Mesenchymal stem cell (in vitro differentiated cells and primary cell): ENCODE measurements at regions not wholly inside any gene's neighbourhood (a gene's known extent, or its start where the extent isn't known, plus 50 kb on each side); places are given as distances from the start of the nearest gene placed in this dataset.

Experiments
- DNase-seq: peaks from one replicate; pipeline ENCODE4 v3.0.0-alpha.2; 2013
- H2AFZ ChIP-seq: one replicate; pipeline ENCODE4 v1.6.1; 2013; ENCODE audit warnings: low read depth, mild to moderate bottlenecking, control low read depth, inconsistent platforms, low read length, moderate library complexity
- H2AK5ac ChIP-seq: 2 replicates; pipeline ENCODE4 v1.6.1; 2013; ENCODE audit warnings: low read length, moderate library complexity, mild to moderate bottlenecking, inconsistent platforms; ENCODE audit not compliant: severe bottlenecking
- H2BK120ac ChIP-seq: one replicate; pipeline ENCODE4 v1.6.1; 2013; ENCODE audit warnings: low read depth, mild to moderate bottlenecking, inconsistent platforms, low read length, moderate library complexity
- H2BK12ac ChIP-seq, 2 experiments: one replicate each; pipeline ENCODE4 v1.6.1; 2013; ENCODE audit warnings: inconsistent platforms in 2 of 2, low read length in 2 of 2, mild to moderate bottlenecking in 2 of 2, moderate library complexity in 2 of 2, control low read depth in 1 of 2
- H2BK15ac ChIP-seq: one replicate; pipeline ENCODE4 v1.6.1; 2013; ENCODE audit warnings: mild to moderate bottlenecking, low read depth, inconsistent platforms; ENCODE audit not compliant: poor library complexity, severe bottlenecking
- H2BK5ac ChIP-seq: 2 replicates; pipeline ENCODE4 v1.6.1; 2013; ENCODE audit warnings: low read depth, mild to moderate bottlenecking, low read length, control low read depth, inconsistent platforms; ENCODE audit not compliant: poor library complexity, severe bottlenecking
- H3K14ac ChIP-seq, 2 experiments: one replicate each; pipeline ENCODE4 v1.6.1; 2013; ENCODE audit warnings: inconsistent platforms in 2 of 2, low read length in 2 of 2, control low read depth in 1 of 2, mild to moderate bottlenecking in 1 of 2, moderate library complexity in 1 of 2
- H3K18ac ChIP-seq, 2 experiments: one replicate each; pipeline ENCODE4 v1.6.1; 2013; ENCODE audit warnings: inconsistent platforms in 2 of 2, low read length in 2 of 2, control low read depth in 1 of 2, low read depth in 1 of 2, mild to moderate bottlenecking in 1 of 2
- H3K23ac ChIP-seq, 2 experiments: one replicate each; pipeline ENCODE4 v1.6.1; 2013; ENCODE audit warnings: inconsistent platforms in 2 of 2, low read length in 2 of 2, mild to moderate bottlenecking in 2 of 2, moderate library complexity in 2 of 2, control low read depth in 1 of 2
- H3K27ac ChIP-seq: 2 replicates; pipeline ENCODE4 v1.5.1; 2013; ENCODE audit warnings: mild to moderate bottlenecking, moderate library complexity, low read length, control low read depth, inconsistent platforms; ENCODE audit not compliant: poor library complexity, severe bottlenecking
- H3K27me3 ChIP-seq, 2 experiments: 2 replicates each; pipeline versions ENCODE4 v1.6.1 to v1.7.0; 2013; ENCODE audit warnings: low read length in 2 of 2, mild to moderate bottlenecking in 2 of 2, moderate library complexity in 2 of 2, control low read depth in 1 of 2, inconsistent platforms in 1 of 2; ENCODE audit not compliant: control insufficient read depth in 1 of 2, insufficient read depth in 1 of 2
- H3K36me3 ChIP-seq, 2 experiments: 2 replicates each; pipeline versions ENCODE4 v1.6.1 to v1.7.0; 2013; ENCODE audit warnings: low read length in 2 of 2, control low read depth in 1 of 2, inconsistent platforms in 1 of 2, low read depth in 1 of 2, mild to moderate bottlenecking in 1 of 2; ENCODE audit not compliant: insufficient read depth in 2 of 2, control insufficient read depth in 1 of 2
- H3K4ac ChIP-seq, 2 experiments: one replicate each; pipeline ENCODE4 v1.6.1; 2013; ENCODE audit warnings: inconsistent platforms in 2 of 2, low read length in 2 of 2, mild to moderate bottlenecking in 2 of 2, moderate library complexity in 2 of 2, control low read depth in 1 of 2, low read depth in 1 of 2
- H3K4me1 ChIP-seq: 2 replicates; pipeline ENCODE4 v1.6.1; 2013; ENCODE audit warnings: low read depth, low read length, control low read depth; ENCODE audit not compliant: control insufficient read depth, insufficient read depth
- H3K4me2 ChIP-seq: 2 replicates; pipeline ENCODE4 v1.6.1; 2013; ENCODE audit warnings: low read length, mild to moderate bottlenecking, inconsistent platforms; ENCODE audit not compliant: poor library complexity, severe bottlenecking
- H3K4me3 ChIP-seq, 2 experiments: 2 replicates each; pipeline versions ENCODE4 v1.5.1 to v1.7.0; 2013; ENCODE audit warnings: low read length in 2 of 2, mild to moderate bottlenecking in 2 of 2, control low read depth in 1 of 2, low read depth in 1 of 2; ENCODE audit not compliant: insufficient read depth in 1 of 2
- H3K79me1 ChIP-seq: replicated peaks from 2 replicates; pipeline ENCODE4 v1.6.1; 2013; ENCODE audit warnings: mild to moderate bottlenecking, control low read depth, low read length, inconsistent platforms; ENCODE audit not compliant: poor library complexity, severe bottlenecking
- H3K9ac ChIP-seq: 2 replicates; pipeline ENCODE4 v1.7.0; 2013; ENCODE audit warnings: mild to moderate bottlenecking, low read length, moderate library complexity
- H3K9me3 ChIP-seq: 2 replicates; pipeline ENCODE4 v1.7.0; 2013; ENCODE audit warnings: mild to moderate bottlenecking, low read length; ENCODE audit not compliant: control insufficient read depth
- H4K8ac ChIP-seq: one replicate; pipeline ENCODE4 v1.6.1; 2013; ENCODE audit warnings: inconsistent platforms, mild to moderate bottlenecking, low read length, moderate library complexity
- H4K91ac ChIP-seq: one replicate; pipeline ENCODE4 v1.6.1; 2013; ENCODE audit warnings: mild to moderate bottlenecking, low read length, inconsistent platforms
- WGBS: methylation state at CpG from one replicate; pipeline ENCODE4 v1.1.7; 2013; ENCODE audit warnings: mixed read lengths; 5-methylcytosine and 5-hydroxymethylcytosine counted together

DNA sequence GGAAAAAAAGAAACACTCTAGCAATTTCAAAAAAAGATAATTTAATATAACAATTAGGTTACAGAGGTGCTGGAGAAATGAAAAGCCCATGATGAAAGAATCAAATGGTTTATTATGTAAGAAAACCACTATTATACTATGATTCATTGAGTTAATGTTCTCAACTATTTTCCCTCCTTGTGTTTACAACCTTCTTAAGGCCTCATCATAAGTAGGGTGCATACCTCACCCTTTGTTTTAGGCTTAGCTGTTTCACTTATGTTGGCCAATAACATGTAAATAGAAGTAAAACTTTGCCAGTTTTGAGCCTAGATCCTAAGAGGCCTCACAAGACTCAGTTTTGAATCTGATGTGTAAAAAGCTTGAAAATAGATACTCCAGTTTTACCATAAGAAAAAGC lies 418.3 kb upstream of the DDX18 start:
- no peak overlapping the region for H2BK5ac ChIP-seq
- no peaks in the 10 kb centered on the region for H3K36me3 ChIP-seq
- H3K27me3 ChIP-seq = no peaks in the 10 kb centered on the region
- no peak overlapping the region for H3K4me3 ChIP-seq
- no peak overlapping the region for H3K14ac ChIP-seq
- H4K8ac ChIP-seq = no peak overlapping the region
- no peaks in the 10 kb centered on the region for H3K4me1 ChIP-seq
- no peak for DNase-seq
- no peak overlapping the region for H3K18ac ChIP-seq
- H3K27ac ChIP-seq = no peak overlapping the region
- H3K4ac ChIP-seq = no peak overlapping the region
- H3K9ac ChIP-seq = no peak overlapping the region
- no peak overlapping the region for H3K4me2 ChIP-seq
- no peak overlapping the region for H2AFZ ChIP-seq
- H3K79me1 ChIP-seq = no peaks in the 10 kb centered on the region
- no peak overlapping the region for H2AK5ac ChIP-seq
- H3K23ac ChIP-seq = no peak overlapping the region
- no peak overlapping the region for H4K91ac ChIP-seq
- peaks cover 5% of the 10 kb centered on the region for H3K9me3 ChIP-seq
- H2BK120ac ChIP-seq = no peak overlapping the region
- H2BK15ac ChIP-seq = no peak overlapping the region
- H2BK12ac ChIP-seq = no peak overlapping the region

- H3K9ac ChIP-seq = no peak overlapping the region
- no CpG with 5 or more reads among the region's 1 CpG for WGBS
- H2AK5ac ChIP-seq = no peak overlapping the region
- H4K91ac ChIP-seq = no peak overlapping the region
- no peaks in the 10 kb centered on the region for H3K4me1 ChIP-seq
- H2BK120ac ChIP-seq = no peak overlapping the region
- no peak overlapping the region for H4K8ac ChIP-seq
- no peak overlapping the region for H2BK15ac ChIP-seq
- H3K4me3 ChIP-seq = no peak overlapping the region
- H3K27ac ChIP-seq = no peak overlapping the region
- H3K18ac ChIP-seq = no peak overlapping the region
- no peaks in the 10 kb centered on the region for H3K27me3 ChIP-seq
- no peak overlapping the region for H3K23ac ChIP-seq
- H3K79me1 ChIP-seq = no peaks in the 10 kb centered on the region
- H2BK5ac ChIP-seq = no peak overlapping the region
- H3K9me3 ChIP-seq = no peaks in the 10 kb centered on the region
- no peak overlapping the region for H2BK12ac ChIP-seq
- no peak for DNase-seq
- H3K14ac ChIP-seq = no peak overlapping the region
- H2AFZ ChIP-seq = no peak overlapping the region
- H3K36me3 ChIP-seq = no peaks in the 10 kb centered on the region
- no peak overlapping the region for H3K4me2 ChIP-seq
- H3K4ac ChIP-seq = no peak overlapping the region
Measured at GRCh38 chr2:117401582-117401981, 412.9 kb upstream of the DDX18 start.

DNA sequence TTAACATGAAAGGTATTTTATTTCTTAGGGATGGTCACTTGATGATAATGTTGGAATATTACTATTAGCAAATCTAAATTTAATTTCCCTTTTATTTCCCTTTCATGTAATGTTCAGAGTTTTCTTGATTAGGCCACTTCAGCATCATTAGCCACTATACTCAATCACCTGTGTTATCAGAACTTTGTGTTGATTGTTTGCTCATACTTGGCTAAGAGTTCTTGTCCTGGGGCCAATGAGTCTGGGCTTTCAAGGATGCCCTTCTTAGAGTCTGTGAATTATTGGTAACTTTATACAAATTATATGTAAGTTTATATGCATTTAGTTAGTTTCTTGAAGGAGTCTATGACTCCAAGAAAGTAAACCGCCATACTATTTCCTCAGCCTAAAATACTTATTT lies 408.0 kb upstream of the DDX18 start:
- Histone ChIP-seq H2AK5ac (no peak overlapping the region), H2BK15ac (no peak overlapping the region), H3K27ac (no peak overlapping the region), H3K14ac (no peak overlapping the region), H3K36me3 (no peaks in the 10 kb centered on the region), H4K8ac (no peak overlapping the region), H4K91ac (no peak overlapping the region), H3K79me1 (no peaks in the 10 kb centered on the region), H3K9me3 (no peaks in the 10 kb centered on the region), H3K4me3 (no peak overlapping the region), H3K18ac (no peak overlapping the region), H2BK12ac (no peak overlapping the region), H3K23ac (no peak overlapping the region), H2BK120ac (no peak overlapping the region), H2AFZ (no peak overlapping the region), H3K4me1 (no peaks in the 10 kb centered on the region), H3K9ac (no peak overlapping the region), H3K4ac (no peak overlapping the region), H3K4me2 (no peak overlapping the region), H3K27me3 (no peaks in the 10 kb centered on the region), H2BK5ac (no peak overlapping the region)
- DNase-seq = no peak
- WGBS = 93% methylated on average over 1 of the region's 1 CpG

- Histone ChIP-seq H3K79me1 (no peaks in the 10 kb centered on the region), H2AK5ac (no peak overlapping the region), H3K27me3 (no peaks in the 10 kb centered on the region), H3K9me3 (no peaks in the 10 kb centered on the region), H3K4me3 (no peak overlapping the region), H3K27ac (no peak overlapping the region), H2AFZ (no peak overlapping the region), H4K8ac (no peak overlapping the region), H2BK15ac (no peak overlapping the region), H2BK5ac (no peak overlapping the region), H2BK12ac (no peak overlapping the region), H3K23ac (no peak overlapping the region), H3K4me2 (no peak overlapping the region), H2BK120ac (no peak overlapping the region), H4K91ac (no peak overlapping the region), H3K9ac (no peak overlapping the region), H3K4me1 (no peaks in the 10 kb centered on the region), H3K36me3 (no peaks in the 10 kb centered on the region), H3K4ac (no peak overlapping the region), H3K18ac (no peak overlapping the region), H3K14ac (no peak overlapping the region)
- 46% methylated on average over 2 of the region's 4 CpGs for WGBS
- no peak for DNase-seq
Measured at GRCh38 chr2:117407746-117408145, 406.7 kb upstream of the DDX18 start.
